Right kidney (tissue), 1 donor: ENCODE measurements at regions not wholly inside any gene's neighbourhood (a gene's known extent, or its start where the extent isn't known, plus 50 kb on each side); places are given as distances from the start of the nearest gene placed in this dataset.

Experiments
- DNase-seq: peaks from one replicate; pipeline ENCODE4 v3.0.0-alpha.2; 2016

- DNase-seq: no peak
These were observed 450.0 kb upstream of the FZD8 start for GRCh38 chr10:36092116-36092515.

GRCh38 chr10:36091007-36091406 lies 448.9 kb upstream of the FZD8 start:
- no peak for DNase-seq

- no peak for DNase-seq
These were observed 447.8 kb upstream of the FZD8 start for GRCh38 chr10:36089790-36090440.

- DNase-seq: no peak
These were observed 445.2 kb upstream of the FZD8 start for GRCh38 chr10:36087006-36088005.

- no peak for DNase-seq
These were observed 433.1 kb upstream of the FZD8 start for GRCh38 chr10:36075196-36075595.

DNA sequence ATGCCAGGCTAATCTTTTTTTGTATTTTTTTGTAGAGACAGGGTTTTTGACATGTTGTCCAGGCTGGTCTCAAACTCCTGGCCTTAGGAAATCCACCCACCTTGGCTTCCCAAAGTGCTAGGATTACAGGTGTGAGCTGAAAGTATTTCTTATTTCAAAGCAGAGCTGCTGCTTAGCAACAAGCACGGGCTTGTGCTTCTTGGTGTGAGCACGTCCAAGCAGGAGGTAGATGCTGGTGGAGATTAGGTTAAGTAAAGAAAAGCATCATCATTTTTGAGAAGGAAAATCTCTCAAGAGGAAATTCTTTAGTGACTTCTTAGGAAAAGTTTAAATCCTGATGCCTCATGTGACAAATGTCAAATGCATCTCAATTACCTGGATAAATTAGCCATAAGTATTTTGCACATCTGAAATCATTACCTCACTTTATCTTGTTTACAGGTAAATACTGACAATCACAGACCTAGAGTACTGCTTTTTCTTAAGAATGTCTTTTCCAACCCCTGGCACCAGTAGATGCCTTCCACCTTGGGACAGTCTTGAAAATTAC lies 431.8 kb upstream of the FZD8 start:
- no peak for DNase-seq

- DNase-seq: no peak
These were observed 426.4 kb upstream of the FZD8 start for GRCh38 chr10:36068542-36068941.

DNA sequence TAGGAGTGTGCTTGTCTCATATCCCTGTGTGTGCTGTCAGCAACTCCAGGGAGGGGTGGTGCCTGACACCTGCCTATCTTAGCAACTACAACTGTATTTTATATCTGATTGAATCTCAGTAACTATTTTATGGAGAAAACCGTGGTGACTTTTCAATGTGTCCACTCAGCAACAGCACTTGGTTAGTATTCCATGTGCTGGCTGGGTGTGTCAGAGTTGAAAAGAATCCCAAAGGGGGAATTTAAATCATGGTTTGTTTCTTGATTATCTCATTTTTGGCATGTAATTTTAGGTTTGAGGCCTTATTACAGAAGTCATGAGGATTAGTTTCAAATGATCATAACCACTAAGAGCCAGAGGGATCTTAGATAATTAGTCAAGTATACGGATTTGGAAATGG lies 425.7 kb upstream of the FZD8 start:
- no peak for DNase-seq

DNA sequence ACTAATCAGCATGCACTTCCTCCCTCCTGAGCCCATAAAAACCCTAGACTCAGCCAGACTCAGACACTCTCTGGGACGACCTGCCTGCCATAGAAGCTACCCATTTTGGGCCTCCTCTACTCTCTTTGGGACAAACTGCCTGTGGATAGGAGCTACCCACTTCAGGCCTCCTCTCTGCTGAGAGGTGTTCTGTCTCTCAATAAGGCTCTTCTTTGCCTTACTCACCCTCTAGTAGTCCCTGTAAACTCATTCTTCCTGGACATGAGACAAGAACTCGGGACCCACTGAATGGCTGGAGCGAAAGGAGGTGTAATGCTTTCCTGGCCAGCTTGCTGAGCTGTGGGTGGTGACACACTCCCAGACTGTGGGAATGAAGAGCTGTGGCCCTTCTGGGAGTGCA lies 424.8 kb upstream of the FZD8 start:
- no peak for DNase-seq

GRCh38 chr10:36066102-36066501 lies 424.0 kb upstream of the FZD8 start:
- no peak for DNase-seq

- no peak for DNase-seq
These were observed 421.3 kb upstream of the FZD8 start for GRCh38 chr10:36063396-36063795.

DNA sequence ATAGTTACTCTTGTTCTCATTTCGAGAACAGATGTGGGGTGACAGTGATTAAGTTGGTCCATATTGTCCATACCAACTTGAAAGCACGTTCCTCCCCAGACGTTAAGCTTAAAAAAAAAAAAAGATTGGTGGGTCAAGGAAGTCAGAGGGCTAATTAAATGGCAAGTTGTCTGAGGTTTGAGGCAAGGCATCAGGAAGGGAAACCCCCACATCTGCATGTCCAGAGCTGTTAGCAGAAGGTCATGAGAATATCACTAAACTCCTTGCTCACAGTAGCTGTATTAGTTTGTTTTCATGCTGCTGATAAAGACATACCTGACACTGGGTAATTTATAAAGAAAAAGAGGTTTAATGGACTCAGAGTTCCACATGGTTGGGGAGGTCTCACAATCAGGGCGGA lies 415.6 kb upstream of the FZD8 start:
- DNase-seq: no peak

DNA sequence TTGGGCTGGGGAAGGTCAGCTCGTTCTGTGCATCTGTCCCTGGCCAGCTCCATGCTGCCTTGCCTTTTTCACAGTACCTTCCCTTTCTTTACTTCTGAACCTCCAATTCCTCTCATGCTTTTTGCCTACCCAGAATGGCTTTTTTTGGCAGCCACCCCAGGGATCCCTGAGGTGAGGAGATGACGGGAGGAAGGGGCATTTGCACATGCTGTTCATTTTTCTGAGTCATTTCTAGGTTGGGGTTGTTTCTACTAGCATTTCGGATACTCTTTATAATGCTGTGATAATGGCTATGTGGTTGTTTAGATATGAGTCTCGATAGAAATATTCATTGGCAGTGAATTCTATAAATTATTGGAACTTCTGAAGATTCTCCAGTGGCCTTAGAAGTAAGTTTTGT lies 415.1 kb upstream of the FZD8 start:
- DNase-seq: no peak

GRCh38 chr10:36053775-36054174 lies 411.7 kb upstream of the FZD8 start:
- DNase-seq: no peak

- DNase-seq: no peak
These were observed 411.2 kb upstream of the FZD8 start for GRCh38 chr10:36053271-36053670.

GRCh38 chr10:36051500-36051991 lies 409.4 kb upstream of the FZD8 start:
- DNase-seq: no peak

DNA sequence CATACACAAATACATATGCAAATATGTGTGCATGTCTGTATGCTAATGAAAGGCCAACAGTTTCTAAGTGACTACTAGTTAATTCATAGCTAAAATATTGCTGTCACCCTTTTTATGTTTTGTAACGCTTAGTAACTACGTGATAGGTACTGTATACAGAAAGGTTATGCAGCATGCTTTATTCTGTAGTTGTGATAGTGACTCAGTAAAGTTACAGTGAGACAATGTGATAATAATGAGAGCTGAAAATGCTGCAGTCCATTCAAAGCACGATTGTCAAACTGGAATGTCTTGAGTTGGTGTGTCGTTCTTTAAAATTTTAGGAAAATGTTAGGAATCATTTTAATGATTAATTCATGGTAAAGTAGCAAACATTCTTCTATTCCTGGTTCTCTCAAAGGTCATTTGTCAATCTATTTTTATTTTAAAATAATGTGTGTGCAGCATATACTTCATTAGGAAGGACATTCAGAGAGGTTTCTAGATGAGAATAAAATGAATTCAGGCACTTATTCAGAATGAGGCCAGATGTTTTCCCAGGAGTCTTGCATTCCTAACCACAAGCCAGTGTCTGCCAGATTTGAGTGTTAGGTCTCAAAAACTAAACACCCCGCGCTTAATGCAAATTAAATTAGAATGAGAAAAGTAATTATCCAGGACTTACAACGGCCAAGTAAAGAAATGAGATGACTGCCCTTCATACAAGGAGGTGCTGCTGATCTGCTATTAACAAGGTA lies 408.8 kb upstream of the FZD8 start:
- DNase-seq: no peak

- no peak for DNase-seq
These were observed 406.7 kb upstream of the FZD8 start for GRCh38 chr10:36048780-36049179.

GRCh38 chr10:36048236-36048635 lies 406.1 kb upstream of the FZD8 start:
- DNase-seq: no peak

DNA sequence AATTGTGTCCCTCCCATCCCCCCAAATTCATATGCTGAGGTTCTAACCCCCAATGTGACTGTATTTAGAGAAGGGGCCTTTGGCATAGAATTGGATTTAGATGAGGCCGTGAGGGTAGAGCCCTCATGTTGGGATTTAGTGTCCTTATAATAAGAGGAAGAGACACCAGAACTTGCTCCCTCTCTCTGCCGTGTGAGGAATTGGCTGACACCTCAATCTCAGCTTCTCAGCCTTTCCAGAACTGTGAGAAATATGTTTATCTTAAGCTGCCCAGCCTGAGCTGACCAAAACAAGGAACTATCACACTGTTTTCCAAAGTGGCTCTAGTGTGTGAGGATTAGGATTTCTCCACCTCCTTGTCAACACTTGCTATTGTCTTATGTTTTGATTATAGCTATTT lies 400.0 kb upstream of the FZD8 start:
- DNase-seq: no peak

DNA sequence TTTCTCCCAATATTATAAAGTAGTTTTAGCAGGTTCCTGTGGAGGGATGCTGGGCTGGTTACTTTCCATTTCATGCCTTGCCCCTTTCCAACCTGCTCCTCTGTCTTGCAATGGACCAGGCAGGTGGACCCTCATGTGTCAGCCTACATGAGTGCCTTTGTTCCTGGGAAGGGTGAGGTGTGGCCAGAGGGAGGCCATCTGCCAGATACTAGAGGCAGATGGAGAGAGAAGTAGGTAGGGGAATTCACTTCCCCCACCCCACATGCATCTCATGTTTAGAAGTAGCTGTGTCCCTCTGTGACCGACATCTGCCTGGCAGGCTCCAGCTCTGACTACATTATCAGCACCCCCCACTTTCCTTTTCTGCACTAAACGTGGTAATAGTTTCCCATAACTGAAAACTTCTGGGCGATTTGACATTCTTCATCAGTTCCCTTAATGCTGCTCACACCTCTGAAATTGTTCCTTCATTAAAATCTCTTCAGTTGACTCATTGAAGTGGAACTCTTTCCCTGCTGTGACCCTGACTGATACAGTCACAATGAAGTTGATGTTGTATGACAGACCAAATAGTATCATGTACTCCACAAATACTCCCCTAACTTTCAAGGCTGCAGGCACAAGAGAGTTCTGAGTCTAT lies 396.3 kb upstream of the FZD8 start:
- DNase-seq: no peak

GRCh38 chr10:36036137-36036536 lies 394.0 kb upstream of the FZD8 start:
- no peak for DNase-seq
